ENCODE measurements at regions not wholly inside any gene's neighbourhood (a gene's known extent, or its start where the extent isn't known, plus 50 kb on each side); places are given as distances from the start of the nearest gene placed in this dataset.

DNA sequence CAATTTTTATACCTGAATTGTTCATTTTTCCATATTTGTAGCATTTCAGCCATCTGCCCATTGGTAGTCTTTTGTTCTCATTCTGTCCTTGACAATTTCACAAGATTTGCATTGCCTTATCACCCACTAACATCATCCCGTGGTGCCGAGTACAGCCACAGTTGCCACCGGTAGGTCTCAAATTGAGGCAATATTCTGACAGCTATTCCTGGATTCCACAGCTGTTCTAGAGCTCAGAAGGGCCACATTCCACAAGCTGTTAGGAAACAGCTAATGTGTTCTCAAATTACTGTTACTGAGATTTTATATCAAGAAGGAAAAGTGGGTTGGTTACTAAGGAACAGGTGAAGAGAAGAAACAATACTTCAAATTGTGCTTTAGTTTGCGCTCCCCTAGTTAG lies 178.8 kb downstream of the RPRM start:
- TF ChIP-seq CTCF (IDR thresholded peaks at IDR 0.05; ENCODE audit: low read depth, low read length): no peak
- no peak for TF ChIP-seq EZH2phosphoT487 (IDR thresholded peaks at IDR 0.05; ENCODE audit: low read depth)
